ENCODE measurements at regions not wholly inside any gene's neighbourhood (a gene's known extent, or its start where the extent isn't known, plus 50 kb on each side); places are given as distances from the start of the nearest gene placed in this dataset.

- DNase-seq: peak; percentile 21 to 50 (median 23)
- Histone ChIP-seq H3K4me1 (ENCODE audit: low read depth) (no peaks in the 10 kb centered on the region), H3K4me3 (no peak overlapping the region), H3K9me3 (no peaks in the 10 kb centered on the region), H3K36me3 (ENCODE audit: low read depth) (no peaks in the 10 kb centered on the region)
- peak; percentile 24 for ATAC-seq
- no peak for TF ChIP-seq CTCF (IDR thresholded peaks at IDR 0.05)
- intact Hi-C loops (cut with DNase I, micrococcal nuclease): no loop called here
Measured at GRCh38 chr2:223469270-223470046, 132.7 kb downstream of the SCG2 start.

- Histone ChIP-seq H3K36me3 (ENCODE audit: low read depth) (no peaks in the 10 kb centered on the region), H3K4me1 (ENCODE audit: low read depth) (no peaks in the 10 kb centered on the region), H3K9me3 (no peaks in the 10 kb centered on the region), H3K4me3 (no peak overlapping the region)
- intact Hi-C loops (cut with DNase I, micrococcal nuclease): no loop called here
- TF ChIP-seq CTCF (IDR thresholded peaks at IDR 0.05): no peak
- DNase-seq: no peak
- no peak for ATAC-seq
Measured at GRCh38 chr2:223470602-223471001, 131.6 kb downstream of the SCG2 start.

GRCh38 chr2:223472771-223473170 lies 129.4 kb downstream of the SCG2 start:
- intact Hi-C loops (cut with DNase I, micrococcal nuclease): no loop called here

GRCh38 chr2:223474893-223475292 lies 127.3 kb downstream of the SCG2 start:
- intact Hi-C loops (cut with DNase I, micrococcal nuclease): no loop called here
- Histone ChIP-seq H3K36me3 (ENCODE audit: low read depth) (no peaks in the 10 kb centered on the region), H3K9me3 (no peaks in the 10 kb centered on the region), H3K4me3 (no peak overlapping the region), H3K4me1 (ENCODE audit: low read depth) (no peaks in the 10 kb centered on the region)
- DNase-seq (no peak), ATAC-seq (no peak)
- no peak for TF ChIP-seq CTCF (IDR thresholded peaks at IDR 0.05)

More at GRCh38 chr2:223472771-223473170, 129.4 kb downstream of the SCG2 start:
- no peaks in the 10 kb centered on the region for H3K4me1 ChIP-seq (ENCODE audit: low read depth)
- no peak overlapping the region for H3K4me3 ChIP-seq
- ATAC-seq (no peak), DNase-seq (no peak)
- no peaks in the 10 kb centered on the region for H3K36me3 ChIP-seq (ENCODE audit: low read depth)
- H3K9me3 ChIP-seq: no peaks in the 10 kb centered on the region
- no peak for TF ChIP-seq CTCF (IDR thresholded peaks at IDR 0.05)

GRCh38 chr2:223475901-223476300 lies 126.3 kb downstream of the SCG2 start:
- DNase-seq (no peak), ATAC-seq (no peak)
- no peak for TF ChIP-seq CTCF (IDR thresholded peaks at IDR 0.05)

More at GRCh38 chr2:223475901-223476300, 126.3 kb downstream of the SCG2 start:
- H3K9me3 ChIP-seq: no peaks in the 10 kb centered on the region
- intact Hi-C loops (cut with DNase I, micrococcal nuclease): no loop called here
- no peaks in the 10 kb centered on the region for H3K4me1 ChIP-seq (ENCODE audit: low read depth)
- H3K4me3 ChIP-seq: no peak overlapping the region
- H3K36me3 ChIP-seq (ENCODE audit: low read depth): no peaks in the 10 kb centered on the region
